AG10803 (cell line): ENCODE measurements at regions not wholly inside any gene's neighbourhood (a gene's known extent, or its start where the extent isn't known, plus 50 kb on each side); places are given as distances from the start of the nearest gene placed in this dataset.

Source experiments
- DNase-seq: peaks from one replicate; pipeline ENCODE4 v3.0.0; 2010; ENCODE audit warnings: low read depth
- H3K4me3 ChIP-seq: 2 replicates; pipeline ENCODE4 v1.5.1; 2011; ENCODE audit warnings: mild to moderate bottlenecking, low read length, control low read depth
- TF ChIP-seq, protein P1 (sequence below): conservative IDR thresholded peaks from 2 replicates; pipeline ENCODE4 v1.5.1; 2011; ENCODE audit warnings: mild to moderate bottlenecking, low read length, control low read depth, inconsistent platforms

DNA sequence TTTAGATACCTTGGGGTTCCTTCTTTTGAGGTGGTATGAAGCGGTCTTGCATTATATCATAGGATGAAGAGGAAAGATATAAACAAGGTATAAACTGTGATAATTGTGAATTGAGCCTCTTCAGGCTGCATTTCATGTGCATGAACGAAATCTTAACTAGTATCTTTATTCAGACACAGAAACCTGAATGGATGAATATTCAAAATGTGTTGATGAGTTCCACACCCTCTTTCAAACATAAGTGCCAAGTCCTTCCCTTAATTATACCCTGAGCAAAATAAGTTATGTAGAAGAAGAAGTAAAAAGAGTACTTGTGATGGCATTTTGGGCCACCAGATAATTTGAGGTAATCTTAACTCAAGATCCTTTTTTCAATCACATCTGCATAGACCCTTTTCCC, 103.1 kb upstream of the CFAP20DC start:
- TF ChIP-seq, protein P1, sequence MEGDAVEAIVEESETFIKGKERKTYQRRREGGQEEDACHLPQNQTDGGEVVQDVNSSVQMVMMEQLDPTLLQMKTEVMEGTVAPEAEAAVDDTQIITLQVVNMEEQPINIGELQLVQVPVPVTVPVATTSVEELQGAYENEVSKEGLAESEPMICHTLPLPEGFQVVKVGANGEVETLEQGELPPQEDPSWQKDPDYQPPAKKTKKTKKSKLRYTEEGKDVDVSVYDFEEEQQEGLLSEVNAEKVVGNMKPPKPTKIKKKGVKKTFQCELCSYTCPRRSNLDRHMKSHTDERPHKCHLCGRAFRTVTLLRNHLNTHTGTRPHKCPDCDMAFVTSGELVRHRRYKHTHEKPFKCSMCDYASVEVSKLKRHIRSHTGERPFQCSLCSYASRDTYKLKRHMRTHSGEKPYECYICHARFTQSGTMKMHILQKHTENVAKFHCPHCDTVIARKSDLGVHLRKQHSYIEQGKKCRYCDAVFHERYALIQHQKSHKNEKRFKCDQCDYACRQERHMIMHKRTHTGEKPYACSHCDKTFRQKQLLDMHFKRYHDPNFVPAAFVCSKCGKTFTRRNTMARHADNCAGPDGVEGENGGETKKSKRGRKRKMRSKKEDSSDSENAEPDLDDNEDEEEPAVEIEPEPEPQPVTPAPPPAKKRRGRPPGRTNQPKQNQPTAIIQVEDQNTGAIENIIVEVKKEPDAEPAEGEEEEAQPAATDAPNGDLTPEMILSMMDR: no peak
- no peak overlapping the region for H3K4me3 ChIP-seq
- DNase-seq: no peak

DNA sequence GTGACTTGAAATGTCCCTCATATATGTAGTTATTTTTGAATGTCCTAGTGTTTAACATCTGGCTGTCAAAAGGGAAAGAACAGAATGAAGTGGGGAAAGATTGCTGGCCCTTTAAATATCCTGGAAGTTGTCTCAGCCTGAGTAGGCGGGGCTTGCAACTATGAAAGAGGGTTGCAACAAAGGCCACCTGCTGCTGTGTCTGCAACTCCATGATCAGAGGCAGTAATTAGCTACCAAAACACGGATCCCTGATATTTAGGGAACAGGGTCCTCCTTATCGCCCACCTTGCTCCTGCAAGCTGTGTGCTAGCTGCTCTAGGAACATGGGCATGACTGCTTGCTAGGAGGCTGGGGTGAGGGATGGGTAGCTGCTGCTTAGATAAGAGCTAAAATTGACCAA, 100.2 kb upstream of the CFAP20DC start:
- DNase-seq: no peak
- TF ChIP-seq, protein P1: no peak
- H3K4me3 ChIP-seq: no peak overlapping the region

DNA sequence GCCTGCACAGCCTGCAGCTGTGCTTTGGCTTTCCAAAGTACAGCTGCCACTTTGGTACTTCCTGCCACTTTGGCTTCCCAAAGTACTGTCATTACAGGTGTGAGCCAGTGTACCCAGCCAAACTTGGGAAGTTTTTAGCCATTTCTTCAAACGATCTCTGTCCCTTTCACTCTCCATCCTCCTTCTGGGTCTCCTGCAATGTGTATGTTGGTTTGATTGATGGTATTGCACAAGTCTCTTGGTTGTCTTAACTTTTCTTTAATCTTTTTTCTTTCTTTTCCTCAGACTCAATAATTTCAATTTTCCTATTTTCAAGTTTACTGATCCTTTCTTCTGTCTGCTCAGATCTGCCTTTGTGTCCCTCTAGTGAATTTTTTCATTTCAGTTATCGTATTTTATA, 99.3 kb upstream of the CFAP20DC start:
- no peak for DNase-seq
- TF ChIP-seq, protein P1: no peak
- H3K4me3 ChIP-seq: no peak overlapping the region

GRCh38 chr3:59143447-59143846, 93.6 kb upstream of the CFAP20DC start:
- no peak for DNase-seq
- TF ChIP-seq, protein P1: peak; percentile 38
- H3K4me3 ChIP-seq: no peak overlapping the region

DNA sequence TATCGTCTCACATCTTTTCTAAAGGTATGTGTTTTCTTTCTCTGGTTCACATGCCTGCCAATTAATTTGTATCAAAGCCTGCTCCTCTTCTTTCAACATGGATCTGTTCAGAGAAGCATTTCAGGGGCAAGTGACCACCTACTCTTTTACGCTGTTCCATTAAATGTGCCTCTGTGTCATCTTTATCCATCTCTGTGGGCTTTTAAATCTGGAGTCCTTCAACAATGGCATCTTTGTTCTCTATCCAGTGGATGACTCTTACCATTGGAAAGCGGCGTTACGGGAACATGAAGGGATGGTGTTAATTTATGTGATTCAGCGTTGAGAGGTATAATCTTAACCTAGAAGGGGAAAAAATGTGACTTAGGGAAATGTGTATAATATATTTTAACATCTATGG, 92.7 kb upstream of the CFAP20DC start:
- no peak overlapping the region for H3K4me3 ChIP-seq
- no peak for DNase-seq
- TF ChIP-seq, protein P1: no peak

DNA sequence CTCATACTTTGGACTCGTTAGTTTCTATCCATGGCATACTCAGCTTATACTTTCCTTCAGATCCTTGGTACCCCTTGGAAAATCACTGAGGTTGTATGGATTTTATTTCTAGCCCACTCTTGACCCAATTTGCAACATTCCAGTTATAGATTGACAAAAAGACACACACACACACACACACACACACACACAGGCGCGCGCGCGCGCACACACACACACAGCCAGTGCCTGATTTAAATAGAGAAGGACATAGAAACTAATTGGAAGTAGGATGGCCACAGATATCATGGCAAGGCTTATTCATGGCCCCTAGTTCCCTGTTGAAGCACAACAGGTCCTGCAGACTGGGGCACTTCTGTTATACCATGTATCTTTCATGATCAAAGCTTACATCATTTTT, 89.1 kb upstream of the CFAP20DC start:
- TF ChIP-seq, protein P1: no peak
- H3K4me3 ChIP-seq: no peak overlapping the region
- DNase-seq: no peak

DNA sequence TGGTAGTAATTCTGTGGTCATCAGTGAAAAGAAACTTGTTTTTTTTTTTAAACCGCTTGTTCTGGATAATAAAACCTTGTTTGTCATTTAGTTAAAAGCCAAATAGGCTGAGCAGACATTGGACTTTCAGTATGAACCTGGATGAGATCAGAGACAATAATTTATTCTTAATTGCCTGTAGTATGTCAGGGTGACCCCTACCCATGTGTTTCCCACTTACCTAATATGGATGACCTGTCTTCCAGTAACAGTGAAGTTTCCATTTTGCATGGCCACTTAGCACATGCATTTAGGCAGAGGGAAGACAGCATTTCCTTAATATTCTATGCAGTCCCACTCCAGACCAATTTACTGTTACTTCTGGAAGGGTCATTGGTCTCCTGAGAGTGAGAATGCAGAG, 87.6 kb upstream of the CFAP20DC start:
- DNase-seq: no peak
- no peak overlapping the region for H3K4me3 ChIP-seq
- TF ChIP-seq, protein P1: no peak
